KG1 (cell line): ENCODE measurements at regions not wholly inside any gene's neighbourhood (a gene's known extent, or its start where the extent isn't known, plus 50 kb on each side); places are given as distances from the start of the nearest gene placed in this dataset.
"Not testable (repeated sequence)": the region's sequence is repeated elsewhere in the genome, so short reads cannot be mapped to it uniquely, and the experiment has no call there.

Experiments
- DNase-seq: peaks from one replicate; lab custom pipeline; 2025; lab: John Stamatoyannopoulos, UW

- no peak for DNase-seq
Measured at GRCh38 chr4:31016322-31017061, 296.3 kb downstream of the PCDH7 start.

- DNase-seq, result no peak
Measured at GRCh38 chr4:31020363-31020762, 300.2 kb downstream of the PCDH7 start.

GRCh38 chr4:31021008-31021407 is 300.8 kb downstream of the PCDH7 start:
- no peak for DNase-seq

GRCh38 chr4:31022702-31023101 is 302.5 kb downstream of the PCDH7 start:
- no peak for DNase-seq

- no peak for DNase-seq
Measured at GRCh38 chr4:31023109-31023508, 302.9 kb downstream of the PCDH7 start.

- DNase-seq, result no peak
Measured at GRCh38 chr4:31023742-31024141, 303.6 kb downstream of the PCDH7 start.

GRCh38 chr4:31024781-31025180 is 304.6 kb downstream of the PCDH7 start:
- DNase-seq, result not testable (repeated sequence)

GRCh38 chr4:31026256-31026655 is 306.1 kb downstream of the PCDH7 start:
- DNase-seq, result no peak

GRCh38 chr4:31034550-31034949 is 314.4 kb downstream of the PCDH7 start:
- DNase-seq, result no peak

GRCh38 chr4:31035761-31036160 is 315.6 kb downstream of the PCDH7 start:
- no peak for DNase-seq

- DNase-seq, result no peak
Measured at GRCh38 chr4:31037703-31038102, 317.5 kb downstream of the PCDH7 start.

- no peak for DNase-seq
Measured at GRCh38 chr4:31039382-31039781, 319.2 kb downstream of the PCDH7 start.

GRCh38 chr4:31040106-31040505 is 319.9 kb downstream of the PCDH7 start:
- no peak for DNase-seq

GRCh38 chr4:31041385-31041784 is 321.2 kb downstream of the PCDH7 start:
- DNase-seq, result no peak

GRCh38 chr4:31041853-31042252 is 321.7 kb downstream of the PCDH7 start:
- DNase-seq, result no peak

GRCh38 chr4:31043382-31044062 is 323.4 kb downstream of the PCDH7 start:
- no peak for DNase-seq

- no peak for DNase-seq
Measured at GRCh38 chr4:31045151-31045550, 325.0 kb downstream of the PCDH7 start.

- no peak for DNase-seq
Measured at GRCh38 chr4:31045724-31046318, 325.7 kb downstream of the PCDH7 start.

GRCh38 chr4:31051151-31051550 is 331.0 kb downstream of the PCDH7 start:
- DNase-seq, result no peak

GRCh38 chr4:31051565-31051964 is 331.4 kb downstream of the PCDH7 start:
- DNase-seq, result no peak

- no peak for DNase-seq
Measured at GRCh38 chr4:31052519-31052918, 332.4 kb downstream of the PCDH7 start.

- no peak for DNase-seq
Measured at GRCh38 chr4:31053451-31053850, 333.3 kb downstream of the PCDH7 start.

GRCh38 chr4:31054295-31054694 is 334.1 kb downstream of the PCDH7 start:
- DNase-seq, result no peak
